Type B pancreatic cell (in vitro differentiated cells): ENCODE measurements at regions not wholly inside any gene's neighbourhood (a gene's known extent, or its start where the extent isn't known, plus 50 kb on each side); places are given as distances from the start of the nearest gene placed in this dataset.

Source experiments
- DNase-seq: peaks from one replicate; pipeline ENCODE4 v3.0.0; 2021; ENCODE audit warnings: mixed read lengths; ENCODE audit not compliant: unreplicated experiment; ENCODE audit errors: extremely low spot score
- H3K27ac Mint-ChIP-seq: 2 replicates; pipeline ENCODE4 v1.8.0; 2021; ENCODE audit warnings: mild to moderate bottlenecking, mixed read lengths
- H3K27me3 Mint-ChIP-seq: 2 replicates; pipeline ENCODE4 v1.8.0; 2021; ENCODE audit warnings: mixed read lengths
- H3K36me3 Mint-ChIP-seq: 2 replicates; pipeline ENCODE4 v1.8.0; 2021; ENCODE audit warnings: mixed read lengths
- H3K4me1 Mint-ChIP-seq: one replicate; pipeline ENCODE4 v1.8.0; 2021; ENCODE audit warnings: mixed read lengths; ENCODE audit not compliant: unreplicated experiment
- H3K4me3 Mint-ChIP-seq: 2 replicates; pipeline ENCODE4 v1.8.0; 2021; ENCODE audit warnings: mild to moderate bottlenecking, mixed read lengths
- H3K9me3 Mint-ChIP-seq: 2 replicates; pipeline ENCODE4 v1.8.0; 2021; ENCODE audit warnings: mixed read lengths
- CTCF ChIP-seq: fragments of 200-600 bp; sonication (generic); conservative IDR thresholded peaks from 2 replicates; pipeline ENCODE4 v1.5.0; 2021; ENCODE audit warnings: antibody characterized with exemption, mild to moderate bottlenecking

DNA sequence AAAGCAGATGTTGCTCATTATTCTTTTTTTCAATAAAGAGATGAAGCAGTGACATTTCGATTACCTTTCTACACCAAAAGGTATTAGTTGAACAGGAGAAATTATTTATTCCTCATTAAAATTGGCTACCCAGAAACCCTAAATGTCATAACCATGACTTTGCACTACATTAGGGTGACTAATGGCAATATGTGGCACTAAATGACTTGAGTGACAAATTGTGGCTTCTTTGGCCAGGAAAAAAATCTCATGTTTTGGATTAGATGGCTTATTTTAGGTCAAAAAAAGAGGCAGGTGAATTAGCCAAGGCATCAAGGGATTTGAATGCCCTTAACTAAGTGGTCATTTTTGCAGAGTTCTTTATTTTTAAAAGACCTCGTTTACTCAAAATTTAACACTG is 353.9 kb downstream of the NDFIP2 start:
- H3K27ac Mint-ChIP-seq: no peak overlapping the region
- no peak overlapping the region for H3K4me3 Mint-ChIP-seq
- DNase-seq: no peak
- H3K27me3 Mint-ChIP-seq: no peaks in the 10 kb centered on the region
- H3K36me3 Mint-ChIP-seq: peaks cover 6% of the 10 kb centered on the region
- H3K4me1 Mint-ChIP-seq: peaks cover 27% of the 10 kb centered on the region
- TF ChIP-seq CTCF: no peak
- H3K9me3 Mint-ChIP-seq: peaks cover 13% of the 10 kb centered on the region

DNA sequence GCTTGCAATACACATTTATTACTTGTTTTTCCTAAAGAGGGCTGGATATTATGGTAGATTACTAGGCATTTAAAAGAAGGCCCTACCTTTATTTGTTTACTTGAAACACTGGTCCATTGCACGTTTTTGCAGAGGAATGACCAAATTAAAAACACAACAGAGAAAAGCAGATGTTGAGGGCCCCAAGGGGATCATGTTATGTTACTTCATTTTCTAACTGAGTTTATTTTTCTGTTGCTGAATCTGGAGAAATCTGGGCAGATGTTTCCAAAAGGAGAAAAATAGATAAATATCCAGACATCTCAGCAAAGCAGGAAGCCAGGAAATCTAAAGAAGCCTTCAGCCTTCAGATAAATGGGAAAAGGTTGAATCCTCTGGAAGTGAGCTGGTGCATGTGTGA is 353.0 kb downstream of the NDFIP2 start:
- DNase-seq: no peak
- Mint-ChIP-seq H3K4me3 (no peak overlapping the region), H3K27me3 (no peaks in the 10 kb centered on the region), H3K4me1 (peaks cover 27% of the 10 kb centered on the region), H3K27ac (no peak overlapping the region), H3K36me3 (peaks cover 1% of the 10 kb centered on the region), H3K9me3 (peaks cover 8% of the 10 kb centered on the region)
- TF ChIP-seq CTCF: no peak

DNA sequence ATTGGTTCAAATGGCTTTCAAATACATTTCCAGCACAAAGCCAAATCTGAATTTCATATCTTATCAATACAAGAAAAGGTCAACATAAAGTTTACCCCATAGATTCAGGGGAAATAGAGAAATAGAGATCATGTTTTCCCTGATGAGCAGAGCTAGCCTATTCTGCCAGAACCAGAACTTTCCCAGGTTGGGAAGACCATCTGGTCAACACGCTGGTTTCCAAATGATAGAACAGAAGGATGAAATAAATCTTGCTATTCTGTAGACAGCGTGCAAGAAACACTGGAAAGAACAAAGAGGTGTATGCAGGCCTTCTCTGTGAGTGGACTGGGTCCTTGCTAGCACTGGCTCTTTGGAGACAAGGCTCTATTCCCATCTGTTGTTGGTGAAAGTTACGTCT is 350.6 kb downstream of the NDFIP2 start:
- no peak for TF ChIP-seq CTCF
- DNase-seq: no peak
- Mint-ChIP-seq H3K27ac (no peak overlapping the region), H3K27me3 (no peaks in the 10 kb centered on the region), H3K4me3 (no peak overlapping the region), H3K36me3 (no peaks in the 10 kb centered on the region), H3K9me3 (no peaks in the 10 kb centered on the region), H3K4me1 (peaks cover 27% of the 10 kb centered on the region)

GRCh38 chr13:79830945-79831344 is 350.0 kb downstream of the NDFIP2 start:
- TF ChIP-seq CTCF: no peak
- no peaks in the 10 kb centered on the region for H3K36me3 Mint-ChIP-seq

DNA sequence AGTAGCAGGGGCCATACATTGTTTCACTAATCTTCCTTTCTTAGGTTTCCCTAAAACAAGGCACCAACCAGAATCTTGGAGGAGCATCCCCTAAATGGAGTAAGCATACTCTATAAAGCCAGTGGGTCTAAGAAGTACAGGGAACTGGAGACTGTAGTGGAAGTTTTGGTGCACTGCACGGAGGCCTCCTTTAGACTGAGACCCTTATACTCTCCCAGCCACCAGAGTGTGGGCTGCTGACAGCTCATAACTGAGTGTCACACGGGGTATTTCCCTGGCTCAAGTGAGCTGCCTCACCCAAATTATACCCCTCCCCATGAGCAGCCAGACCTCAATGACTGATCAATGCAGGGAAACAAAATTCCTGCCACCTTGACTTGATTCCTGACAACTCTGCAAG is 349.5 kb downstream of the NDFIP2 start:
- DNase-seq: no peak
- Mint-ChIP-seq H3K4me1 (peaks cover 34% of the 10 kb centered on the region), H3K36me3 (no peaks in the 10 kb centered on the region), H3K27ac (no peak overlapping the region), H3K4me3 (no peak overlapping the region), H3K27me3 (no peaks in the 10 kb centered on the region), H3K9me3 (no peaks in the 10 kb centered on the region)
- TF ChIP-seq CTCF: no peak

More at GRCh38 chr13:79830945-79831344, 350.0 kb downstream of the NDFIP2 start:
- no peak for DNase-seq
- H3K9me3 Mint-ChIP-seq: no peaks in the 10 kb centered on the region
- no peak overlapping the region for H3K27ac Mint-ChIP-seq
- H3K27me3 Mint-ChIP-seq: no peaks in the 10 kb centered on the region
- no peak overlapping the region for H3K4me3 Mint-ChIP-seq
- peaks cover 30% of the 10 kb centered on the region for H3K4me1 Mint-ChIP-seq

- H3K4me3 Mint-ChIP-seq: no peak overlapping the region
- no peaks in the 10 kb centered on the region for H3K36me3 Mint-ChIP-seq
- H3K27me3 Mint-ChIP-seq: no peaks in the 10 kb centered on the region
- DNase-seq: no peak
- TF ChIP-seq CTCF: no peak
- peaks cover 29% of the 10 kb centered on the region for H3K4me1 Mint-ChIP-seq
- no peaks in the 10 kb centered on the region for H3K9me3 Mint-ChIP-seq
- H3K27ac Mint-ChIP-seq: no peak overlapping the region
These were observed 348.9 kb downstream of the NDFIP2 start for GRCh38 chr13:79829880-79830279.
